ENCODE measurements at regions not wholly inside any gene's neighbourhood (a gene's known extent, or its start where the extent isn't known, plus 50 kb on each side); places are given as distances from the start of the nearest gene placed in this dataset.

- TF ChIP-seq TEAD4 (IDR thresholded peaks at IDR 0.05): no peak
- no peak for TF ChIP-seq TAF1 (IDR thresholded peaks at IDR 0.05; ENCODE audit: low read depth)
- TF ChIP-seq ZBTB7A (IDR thresholded peaks at IDR 0.05; ENCODE audit: low read depth): no peak
- no peak for TF ChIP-seq USF1 (IDR thresholded peaks at IDR 0.05)
- TF ChIP-seq EP300 (IDR thresholded peaks at IDR 0.05; ENCODE audit: borderline replicate concordance): no peak
- TF ChIP-seq TCF12 (IDR thresholded peaks at IDR 0.05; ENCODE audit: low read depth): no peak
- TF ChIP-seq CREB1 (IDR thresholded peaks at IDR 0.05; ENCODE audit: low read depth): no peak
- TF ChIP-seq REST (IDR thresholded peaks at IDR 0.05; ENCODE audit: low read depth): no peak
- no peak for TF ChIP-seq EGR1 (IDR thresholded peaks at IDR 0.05)
These were observed 190.3 kb upstream of the GATB start for GRCh38 chr4:151950993-151951670.

GRCh38 chr4:151948351-151949016 is 187.7 kb upstream of the GATB start:
- TF ChIP-seq EGR1 (IDR thresholded peaks at IDR 0.05): no peak
- TF ChIP-seq FOXM1 (IDR thresholded peaks at IDR 0.05; ENCODE audit: borderline replicate concordance, low read depth): no peak
- no peak for TF ChIP-seq USF1 (IDR thresholded peaks at IDR 0.05)
- TF ChIP-seq TEAD4 (IDR thresholded peaks at IDR 0.05): no peak
- TF ChIP-seq REST (IDR thresholded peaks at IDR 0.05; ENCODE audit: low read depth): no peak
- no peak for TF ChIP-seq YY1 (IDR thresholded peaks at IDR 0.05; ENCODE audit: low read depth)
- TF ChIP-seq TCF12 (IDR thresholded peaks at IDR 0.05; ENCODE audit: low read depth): no peak
- no peak for TF ChIP-seq MAX (IDR thresholded peaks at IDR 0.05)
- no peak for TF ChIP-seq ZBTB7A (IDR thresholded peaks at IDR 0.05; ENCODE audit: low read depth)
- no peak for TF ChIP-seq EP300 (IDR thresholded peaks at IDR 0.05; ENCODE audit: borderline replicate concordance)
- TF ChIP-seq NFIC (IDR thresholded peaks at IDR 0.05): no peak

- no peak for TF ChIP-seq FOXM1 (IDR thresholded peaks at IDR 0.05; ENCODE audit: borderline replicate concordance, low read depth)
- TF ChIP-seq ZBTB7A (IDR thresholded peaks at IDR 0.05; ENCODE audit: low read depth): no peak
- TF ChIP-seq CREB1 (IDR thresholded peaks at IDR 0.05; ENCODE audit: low read depth): no peak
- no peak for TF ChIP-seq MAX (IDR thresholded peaks at IDR 0.05)
- TF ChIP-seq EP300 (IDR thresholded peaks at IDR 0.05; ENCODE audit: borderline replicate concordance): no peak
- no peak for TF ChIP-seq TAF1 (IDR thresholded peaks at IDR 0.05; ENCODE audit: low read depth)
- TF ChIP-seq REST (IDR thresholded peaks at IDR 0.05; ENCODE audit: low read depth): no peak
- no peak for TF ChIP-seq USF1 (IDR thresholded peaks at IDR 0.05)
These were observed 185.9 kb upstream of the GATB start for GRCh38 chr4:151946718-151947117.

- no peak for TF ChIP-seq YY1 (IDR thresholded peaks at IDR 0.05; ENCODE audit: low read depth)
- TF ChIP-seq CREB1 (IDR thresholded peaks at IDR 0.05; ENCODE audit: low read depth): no peak
- no peak for TF ChIP-seq RAD21 (IDR thresholded peaks at IDR 0.05; ENCODE audit: low read depth)
- TF ChIP-seq MAX (IDR thresholded peaks at IDR 0.05): no peak
- no peak for TF ChIP-seq ZBTB7A (IDR thresholded peaks at IDR 0.05; ENCODE audit: low read depth)
- TF ChIP-seq TAF1 (IDR thresholded peaks at IDR 0.05; ENCODE audit: low read depth): no peak
- no peak for TF ChIP-seq REST (IDR thresholded peaks at IDR 0.05; ENCODE audit: low read depth)
- no peak for TF ChIP-seq USF1 (IDR thresholded peaks at IDR 0.05)
- no peak for TF ChIP-seq TCF12 (IDR thresholded peaks at IDR 0.05; ENCODE audit: low read depth)
- no peak for TF ChIP-seq EP300 (IDR thresholded peaks at IDR 0.05; ENCODE audit: borderline replicate concordance)
- TF ChIP-seq CEBPB (IDR thresholded peaks at IDR 0.05): no peak
These were observed 182.2 kb upstream of the GATB start for GRCh38 chr4:151942971-151943370.
